GM19328 (cell line): ENCODE measurements at regions not wholly inside any gene's neighbourhood (a gene's known extent, or its start where the extent isn't known, plus 50 kb on each side); places are given as distances from the start of the nearest gene placed in this dataset.
"Not testable (repeated sequence)": the region's sequence is repeated elsewhere in the genome, so short reads cannot be mapped to it uniquely, and the experiment has no call there.

ENCODE experiments used
- ATAC-seq: cut with Tn5 transposase; IDR thresholded peaks from one replicate; pipeline ENCODE4 v1.9.1; 2021; ENCODE audit warnings: mild to moderate bottlenecking, moderate library complexity; ENCODE audit not compliant: unreplicated experiment

DNA sequence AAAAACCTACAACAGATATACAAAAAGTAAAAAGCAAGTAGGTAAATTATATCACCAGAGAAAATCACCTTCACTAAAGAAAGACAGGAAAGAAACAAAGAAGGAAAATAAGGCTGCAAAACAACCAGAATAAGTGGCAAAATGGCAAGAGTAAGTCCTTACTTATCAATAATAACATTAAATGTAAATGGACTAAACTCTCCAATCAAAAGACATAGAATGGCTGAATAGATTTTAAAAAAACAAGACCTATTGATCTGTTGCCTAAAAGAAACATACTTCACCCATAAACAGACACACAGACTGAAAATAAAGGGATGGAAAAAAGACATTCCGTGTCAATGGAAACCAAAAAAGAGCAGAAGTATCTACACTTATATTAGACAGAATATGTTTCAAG is 695.7 kb upstream of the FAT3 start:
- no peak for ATAC-seq

DNA sequence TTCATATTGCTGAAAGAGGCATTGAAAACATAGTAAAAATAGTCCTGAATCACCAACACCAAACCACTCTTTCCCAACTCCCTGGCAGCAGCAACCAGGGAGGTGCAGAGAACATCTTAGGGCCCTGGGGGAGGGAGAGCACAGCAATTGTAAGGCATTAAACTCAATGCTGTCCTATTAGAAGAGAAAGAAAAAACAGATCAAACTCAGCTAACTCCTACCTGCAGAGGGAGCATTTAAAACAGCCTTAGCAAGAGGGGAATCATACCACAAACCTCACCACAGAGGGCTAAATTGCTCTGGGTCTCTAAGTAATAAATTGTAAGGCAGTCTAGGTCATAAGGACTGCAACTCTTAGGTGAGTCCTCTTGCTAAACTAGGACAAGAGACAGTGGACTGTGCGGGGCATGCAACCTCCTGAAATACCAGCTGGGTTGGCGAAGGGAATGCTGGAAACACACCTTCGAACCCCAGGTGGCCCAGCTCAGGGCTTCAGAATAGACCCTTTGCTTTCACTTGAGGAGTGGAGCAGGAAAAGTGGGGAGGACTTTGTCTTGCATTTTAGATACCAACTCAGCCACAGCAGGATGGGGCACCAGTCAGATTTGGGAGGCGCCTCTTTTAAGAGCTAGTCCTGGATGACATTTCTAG is 697.1 kb upstream of the FAT3 start:
- ATAC-seq: no peak

DNA sequence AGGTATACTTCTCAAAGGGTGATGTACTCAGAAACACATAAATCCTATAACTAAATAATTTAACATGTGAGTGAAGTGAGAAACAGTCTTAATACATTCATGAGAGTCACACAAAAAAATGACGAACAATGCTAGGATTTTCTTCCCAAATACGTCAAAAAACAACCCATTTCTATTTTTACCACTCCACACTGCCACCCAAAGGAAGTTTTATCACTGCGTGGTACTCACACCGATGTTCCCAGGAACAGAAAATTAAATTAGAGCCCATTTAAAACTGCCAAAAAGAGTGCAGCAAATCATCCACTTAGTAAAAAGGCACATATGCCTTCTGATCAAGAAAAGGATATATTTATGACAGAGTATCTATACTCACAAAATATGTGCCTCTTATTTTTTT is 710.9 kb upstream of the FAT3 start:
- ATAC-seq: no peak

DNA sequence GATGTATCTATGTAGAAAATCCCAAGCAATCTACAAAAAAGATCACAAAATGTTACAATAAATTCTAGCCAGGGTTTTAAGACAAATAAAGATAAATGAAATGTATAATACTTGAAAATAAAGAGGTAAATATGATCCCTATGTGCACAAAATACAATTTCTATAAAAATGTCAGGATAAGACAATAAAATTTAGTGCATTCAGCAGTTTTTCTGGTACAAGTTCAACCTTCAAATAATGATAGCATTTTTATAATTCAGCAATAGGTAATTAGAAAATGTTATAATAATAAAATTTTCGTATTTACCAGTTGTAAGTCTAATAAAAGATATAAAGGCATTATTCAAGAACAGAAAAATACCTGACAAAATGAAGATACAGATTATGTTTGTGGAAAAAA is 726.8 kb upstream of the FAT3 start:
- ATAC-seq: no peak

DNA sequence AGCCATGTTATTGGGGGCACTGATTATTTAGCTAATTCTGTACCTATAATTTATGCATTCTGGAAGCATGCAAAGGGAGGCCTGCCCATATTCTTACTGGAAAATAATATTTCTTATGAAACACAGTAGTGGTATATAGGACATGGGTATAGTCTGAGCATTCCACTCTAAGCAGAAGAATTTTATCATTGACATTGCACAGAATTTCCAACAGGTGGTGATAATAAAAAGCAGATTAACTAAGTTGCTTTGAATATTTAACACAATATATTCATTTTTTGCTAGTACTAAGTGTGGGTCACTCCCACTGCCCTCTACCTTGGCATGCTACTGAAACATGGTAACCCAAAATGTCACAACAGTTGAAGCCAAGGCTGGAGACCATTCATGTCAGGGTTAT is 728.8 kb upstream of the FAT3 start:
- ATAC-seq: no peak

DNA sequence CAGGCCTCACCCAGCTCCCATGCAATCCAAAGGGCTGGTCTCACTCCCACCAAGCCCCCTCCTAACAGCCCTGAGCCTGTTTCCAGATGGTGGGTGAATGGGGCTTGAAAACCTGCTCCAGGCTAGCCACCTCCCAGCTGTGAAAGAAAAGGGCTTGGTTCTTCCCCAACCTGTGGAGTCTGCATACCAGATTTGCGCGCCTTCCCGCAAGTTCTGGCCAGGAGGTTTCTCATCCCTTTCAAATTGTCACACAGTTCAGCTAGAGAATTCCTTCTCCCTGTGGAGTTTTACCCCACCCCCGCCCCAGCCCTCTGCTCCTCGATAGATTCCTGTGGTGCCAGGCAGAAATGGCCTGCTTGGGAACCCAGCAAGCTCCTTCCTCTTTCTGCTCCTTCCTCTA is 734.6 kb upstream of the FAT3 start:
- ATAC-seq: no peak

DNA sequence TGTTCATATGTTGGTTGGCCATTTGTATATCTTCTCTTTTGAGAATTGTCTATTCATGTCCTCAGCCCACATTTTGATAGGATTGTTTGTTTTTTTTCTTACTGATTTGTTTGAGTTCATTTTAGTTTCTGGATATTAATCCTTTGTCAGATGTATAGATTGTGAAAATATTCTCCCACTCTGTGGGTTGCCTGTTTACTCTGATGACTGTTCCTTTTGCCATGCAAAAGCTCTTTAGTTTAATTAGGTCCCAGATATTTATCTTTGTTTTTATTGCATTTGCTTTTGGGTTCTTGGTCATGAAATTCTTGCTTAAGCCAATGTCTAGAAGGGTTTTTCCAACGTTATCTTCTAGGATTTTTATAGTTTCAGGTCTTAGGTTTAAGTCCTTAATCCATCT is 740.7 kb upstream of the FAT3 start:
- not testable (repeated sequence) for ATAC-seq

DNA sequence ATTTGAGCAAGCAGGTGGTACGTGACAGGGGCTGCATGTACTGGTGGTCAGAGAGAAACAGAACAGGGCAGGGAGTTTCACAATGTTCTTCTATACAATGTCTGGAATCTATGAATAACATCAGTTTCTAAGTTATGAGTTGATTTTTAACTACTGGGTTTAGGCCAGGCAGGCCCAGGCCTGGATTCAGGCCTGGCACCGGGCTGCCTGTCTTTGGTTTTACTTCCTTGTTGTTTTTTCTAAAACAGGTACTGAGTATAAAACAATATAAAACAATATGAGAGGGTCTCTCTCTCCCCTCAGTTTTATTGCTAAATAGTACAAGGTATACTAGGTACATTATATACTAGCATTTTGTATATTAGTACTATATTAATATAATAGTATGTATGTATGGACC is 742.7 kb upstream of the FAT3 start:
- ATAC-seq: not testable (repeated sequence)

DNA sequence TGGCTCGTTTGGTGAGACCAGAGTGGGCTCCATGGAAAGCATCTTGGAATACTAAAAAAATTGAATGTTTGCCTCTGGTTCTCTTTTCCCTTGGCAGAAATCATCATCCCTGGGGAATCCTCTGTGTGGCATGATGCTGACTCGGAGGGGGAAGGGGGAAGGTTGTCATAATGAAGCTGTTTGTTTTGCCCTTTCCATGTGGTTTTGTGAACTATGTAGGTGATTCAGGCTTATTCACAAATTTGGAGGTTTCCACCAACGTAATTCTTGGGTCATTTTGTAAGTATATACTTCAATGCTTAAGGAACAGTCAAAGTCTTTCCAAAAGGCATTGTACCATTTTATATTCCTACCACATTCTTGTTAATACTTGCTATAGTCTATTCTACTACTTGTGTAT is 754.0 kb upstream of the FAT3 start:
- ATAC-seq: no peak

DNA sequence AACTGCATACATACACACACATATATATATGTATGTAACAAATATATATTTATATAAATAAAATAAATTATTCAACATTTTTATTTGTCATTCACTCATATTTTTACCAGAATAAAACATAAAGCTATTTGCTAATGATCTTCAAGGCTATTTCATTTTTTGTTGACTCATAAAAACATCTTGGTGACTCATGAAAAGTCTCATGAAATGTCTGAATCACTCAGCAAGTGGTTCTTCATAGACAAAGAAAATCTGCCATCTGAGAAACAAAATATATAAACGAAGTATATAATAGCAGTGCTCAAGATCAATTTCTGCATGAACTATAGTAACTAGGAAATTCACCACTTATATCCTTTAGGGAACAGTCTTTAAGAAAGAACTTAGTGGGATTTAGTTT is 764.8 kb upstream of the FAT3 start:
- ATAC-seq: no peak

DNA sequence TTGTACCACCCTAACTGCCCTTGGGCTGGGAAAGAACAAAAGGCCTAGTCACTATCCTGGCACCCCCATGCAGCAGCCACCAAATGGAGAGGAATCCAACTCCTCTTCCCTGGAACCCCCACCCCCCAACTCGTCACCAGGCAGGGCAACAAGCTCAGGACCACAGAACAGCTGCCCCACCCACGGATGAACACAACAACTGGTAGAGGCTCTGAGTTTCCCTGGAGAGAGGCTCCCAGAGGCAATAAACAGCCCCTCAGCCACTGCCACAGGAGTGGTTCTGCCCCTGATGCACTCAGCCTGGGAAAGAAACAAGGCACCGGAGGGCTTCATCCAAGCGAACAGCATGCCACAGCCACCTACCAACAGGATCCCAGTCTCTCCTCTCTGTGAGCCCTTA is 778.4 kb upstream of the FAT3 start:
- ATAC-seq: no peak

DNA sequence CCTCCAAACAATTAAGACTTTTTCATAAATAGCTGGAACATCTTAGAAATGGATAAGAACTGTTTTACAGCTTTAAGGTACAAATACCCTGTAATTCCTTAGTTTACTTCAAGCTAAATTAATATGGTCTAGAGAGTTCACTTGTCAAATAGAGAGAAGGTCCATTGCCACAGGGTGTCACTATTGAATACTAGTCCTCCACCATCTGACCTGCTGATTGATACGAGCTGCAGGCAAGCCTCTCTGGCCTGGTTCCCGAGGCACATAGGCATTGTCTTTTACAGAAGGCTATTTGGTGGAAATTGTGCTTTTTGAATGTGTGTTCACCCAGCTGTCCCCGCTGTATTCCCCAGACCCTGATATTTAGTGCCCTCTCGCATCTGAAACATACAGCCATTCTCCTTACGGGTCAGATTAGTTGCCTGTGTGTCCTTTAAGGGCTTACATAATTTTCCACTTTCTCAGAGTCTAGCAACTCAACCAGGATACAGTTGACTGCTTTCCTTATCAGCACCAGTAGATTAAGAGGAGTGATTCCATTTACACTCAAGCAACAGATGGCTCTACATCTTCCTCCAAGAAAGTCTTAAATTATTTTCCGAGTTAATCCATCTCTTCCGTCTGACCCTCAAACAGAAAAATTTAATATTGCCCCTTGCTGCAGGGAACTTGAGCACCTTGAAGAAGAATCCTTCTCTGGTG is 788.8 kb upstream of the FAT3 start:
- ATAC-seq: no peak

DNA sequence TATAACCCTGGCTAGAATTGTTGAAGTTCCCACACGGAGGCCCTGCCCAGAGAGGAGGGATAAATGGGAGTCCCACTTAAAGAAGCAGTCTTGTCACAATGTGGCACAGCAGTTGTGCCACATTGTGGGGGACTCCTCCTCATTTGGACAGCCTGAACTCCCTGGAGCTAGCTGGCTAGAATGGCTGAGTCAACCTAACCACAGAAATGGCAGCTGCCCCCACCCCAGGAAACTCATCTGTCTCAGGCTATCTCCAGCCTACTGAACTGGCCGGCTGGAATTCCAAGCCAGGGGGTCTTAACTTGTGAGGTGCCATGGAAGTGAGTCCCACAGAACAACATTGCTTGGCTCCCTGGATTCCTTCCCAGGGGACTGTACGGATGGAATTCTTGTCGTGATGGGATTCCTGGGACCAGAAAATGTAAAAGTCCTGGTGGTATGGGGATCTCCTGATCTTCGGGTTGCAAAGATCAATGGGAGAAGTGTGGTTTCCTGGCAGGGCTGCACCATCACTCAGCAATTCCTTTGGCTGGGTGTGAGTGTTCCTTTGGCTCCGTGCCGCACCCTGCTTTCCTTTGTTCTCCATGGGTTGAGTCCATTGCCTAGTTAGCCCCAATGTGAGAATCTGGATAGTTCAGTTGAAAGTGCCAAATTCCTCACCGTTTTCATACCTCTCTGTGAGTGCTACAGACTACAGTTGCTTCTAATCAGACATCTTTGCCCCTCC is 791.2 kb upstream of the FAT3 start:
- ATAC-seq: no peak

DNA sequence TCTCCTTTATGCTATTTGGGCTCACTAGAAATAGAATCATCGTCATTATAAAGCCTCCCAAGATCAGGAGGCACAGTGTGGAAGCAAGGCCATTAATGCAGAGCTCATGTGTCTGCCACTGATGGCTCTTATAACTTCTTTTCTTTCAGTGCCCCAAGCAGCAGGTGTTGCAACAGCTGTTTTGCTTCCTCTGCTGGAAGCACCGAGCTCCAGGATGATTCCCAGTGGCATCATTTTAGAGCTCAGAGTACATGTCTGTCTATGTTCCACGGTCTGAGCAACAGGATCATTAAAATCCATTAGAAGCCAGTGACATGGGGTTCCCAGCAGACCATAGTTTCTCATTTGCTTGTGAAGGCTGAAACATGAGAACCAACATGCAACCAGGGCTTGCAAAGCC is 803.0 kb upstream of the FAT3 start:
- ATAC-seq: no peak

DNA sequence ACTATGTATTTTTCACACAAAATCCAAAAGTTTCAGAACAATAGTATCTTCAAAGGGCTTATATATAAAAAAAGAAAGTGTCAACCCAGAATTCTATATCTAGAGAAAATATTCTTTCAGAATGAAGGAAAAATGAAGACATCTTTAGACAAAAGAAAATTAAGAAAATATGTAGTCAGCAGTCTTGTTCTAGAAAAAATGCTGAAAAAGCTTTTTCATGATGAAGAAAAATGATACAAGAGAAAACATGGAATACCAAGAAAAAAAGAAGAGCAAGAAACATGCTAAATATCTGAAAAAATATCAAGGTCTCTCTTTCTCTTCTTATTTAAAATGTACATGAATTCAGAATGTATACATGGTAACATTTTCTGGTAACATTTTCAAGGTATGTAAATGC is 816.8 kb upstream of the FAT3 start:
- no peak for ATAC-seq

DNA sequence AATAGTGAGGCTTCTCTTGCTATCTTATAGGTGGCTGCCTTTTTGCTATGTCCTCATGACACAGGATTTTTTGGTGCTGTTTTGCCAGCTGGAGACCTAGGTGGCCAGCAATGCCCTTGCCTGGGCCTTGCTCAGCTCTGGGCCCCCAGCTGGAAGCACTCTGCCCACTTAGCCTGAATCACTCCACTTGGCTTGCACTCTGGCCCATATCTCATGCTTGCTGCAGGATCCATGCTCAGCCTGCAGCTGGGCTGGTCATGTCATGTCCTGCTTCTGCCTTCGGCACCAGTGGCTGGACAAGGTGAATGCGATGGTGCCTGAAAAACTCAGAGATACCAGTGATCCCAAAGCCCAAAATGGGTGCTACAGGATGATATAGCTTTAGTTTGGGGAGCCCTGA is 818.6 kb upstream of the FAT3 start:
- ATAC-seq: no peak

DNA sequence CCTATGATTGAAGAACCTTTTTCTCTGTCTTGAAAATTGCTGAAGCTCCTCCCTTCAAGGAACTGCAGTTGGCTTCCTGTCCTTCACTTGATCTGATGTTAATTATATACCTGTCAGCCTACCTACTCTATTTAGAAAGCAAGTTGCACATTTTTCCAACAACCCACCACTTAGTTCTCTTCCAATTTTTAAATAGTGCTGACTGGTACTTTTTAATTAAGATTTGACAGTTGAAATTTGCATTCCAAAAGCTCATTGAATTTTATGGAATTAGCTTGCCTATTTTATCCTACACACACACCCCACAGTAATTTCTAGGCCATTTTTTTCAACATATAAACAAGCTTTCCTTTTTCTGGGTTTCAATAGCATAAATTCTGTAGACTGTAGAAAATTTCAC is 820.3 kb upstream of the FAT3 start:
- no peak for ATAC-seq

DNA sequence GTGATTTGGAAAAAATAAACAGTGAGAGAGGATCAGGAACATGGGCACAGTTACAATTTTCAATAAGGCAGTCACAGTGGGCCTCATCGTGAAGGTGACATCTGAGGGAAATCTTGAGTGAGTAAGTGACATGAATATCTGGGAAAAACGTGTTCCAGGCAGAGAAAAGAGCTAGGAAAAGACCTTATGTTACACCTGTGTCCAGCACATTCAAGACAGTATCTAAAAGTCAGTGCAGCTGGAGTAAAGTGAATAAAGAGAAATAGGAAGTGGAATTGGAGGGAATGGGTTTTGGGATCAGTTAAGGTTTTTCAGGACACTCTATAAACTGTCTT is 827.5 kb upstream of the FAT3 start:
- no peak for ATAC-seq

DNA sequence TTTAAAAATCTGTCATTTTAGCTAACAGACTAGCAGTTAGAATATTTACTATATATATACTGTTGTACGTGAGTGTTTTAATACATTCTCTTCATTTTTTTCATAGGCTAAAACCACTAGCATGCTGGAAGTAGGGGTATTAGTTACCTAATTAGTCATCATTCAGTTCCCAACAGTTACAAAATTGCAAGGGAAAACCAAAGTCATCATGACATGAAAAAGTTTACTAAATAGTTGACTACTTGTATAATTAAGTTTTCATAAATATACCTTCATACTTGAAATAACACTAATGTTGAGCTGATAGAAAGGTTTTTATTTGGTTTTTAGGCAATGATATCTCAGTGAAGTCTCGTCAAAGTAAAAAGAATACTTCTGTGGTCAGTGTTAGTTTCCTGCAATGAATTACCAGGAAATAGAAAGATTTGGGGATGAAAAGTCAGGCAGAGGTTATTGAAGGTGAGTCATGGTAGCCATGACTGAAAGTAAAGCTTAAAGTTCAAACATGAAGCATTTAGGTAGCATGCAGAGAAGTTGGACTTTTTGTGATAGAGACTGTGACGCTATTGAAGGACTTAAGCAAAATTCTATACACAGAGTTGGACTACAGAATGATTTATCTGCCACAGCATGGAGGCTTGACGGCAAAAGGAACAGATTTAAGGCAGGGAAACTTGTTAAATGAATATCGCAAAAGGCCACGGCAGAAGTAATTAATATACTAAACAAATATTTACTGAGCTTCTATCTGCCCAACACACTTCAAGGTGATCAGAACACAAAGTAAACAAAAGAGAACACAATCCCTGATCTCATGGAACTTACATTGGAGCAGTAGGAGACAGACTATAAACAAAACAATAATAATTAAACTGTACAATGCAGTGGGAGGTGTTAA is 828.1 kb upstream of the FAT3 start:
- no peak for ATAC-seq

DNA sequence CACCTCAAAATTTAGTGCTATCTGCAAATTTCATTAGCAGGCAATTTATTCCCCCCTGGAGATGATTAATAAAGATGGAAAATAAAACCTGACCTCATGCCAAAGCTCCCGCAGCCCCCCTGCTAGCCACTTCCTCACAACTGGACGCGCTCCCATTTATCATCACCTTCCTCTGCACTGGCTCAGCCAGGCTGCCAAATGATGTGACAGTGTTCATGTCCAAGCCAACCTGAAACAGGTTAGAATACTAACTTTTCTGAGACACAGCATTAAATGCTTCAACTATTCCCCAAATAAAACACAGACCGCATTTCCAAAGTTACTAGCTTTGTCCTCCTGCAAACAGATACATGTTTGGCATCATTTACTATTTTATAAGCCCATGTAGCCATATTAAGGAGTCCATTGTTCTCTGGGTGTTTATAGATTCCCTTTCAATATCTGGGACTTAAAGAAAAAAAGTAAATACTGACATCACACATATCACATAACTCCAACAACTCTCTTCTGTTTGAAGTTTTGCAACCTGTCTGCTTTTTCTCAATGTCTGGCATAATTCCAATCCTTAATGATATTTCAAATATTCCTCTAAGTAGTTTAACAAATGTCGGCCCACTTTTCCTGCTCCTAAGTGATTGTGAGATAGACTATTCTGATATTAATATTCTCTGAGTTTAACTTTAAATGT is 829.7 kb upstream of the FAT3 start:
- ATAC-seq: no peak
